DND-41 (cell line): ENCODE measurements at regions not wholly inside any gene's neighbourhood (a gene's known extent, or its start where the extent isn't known, plus 50 kb on each side); places are given as distances from the start of the nearest gene placed in this dataset.
"Not testable (repeated sequence)": the region's sequence is repeated elsewhere in the genome, so short reads cannot be mapped to it uniquely, and the experiment has no call there.

ENCODE experiments used
- ATAC-seq: fragments of 200-7000 bp; cut with Tn5 transposase; 3 replicates; pipeline ENCODE4 v1.9.1; 2021; ENCODE audit warnings: low read depth; ENCODE audit not compliant: insufficient read depth
- DNase-seq: peaks from one replicate; pipeline ENCODE4 v3.0.0-alpha.2; 2020
- H2AFZ ChIP-seq: 2 replicates; pipeline ENCODE4 v1.6.0; 2012; ENCODE audit warnings: low read depth, low read length
- H3K27ac ChIP-seq: 2 replicates; pipeline ENCODE4 v1.5.1; 2012; ENCODE audit warnings: low read length, inconsistent platforms
- H3K27me3 ChIP-seq: fragments of 200-600 bp; sonication (generic); 2 replicates; pipeline ENCODE4 v1.6.0; 2012; ENCODE audit warnings: low read length, mild to moderate bottlenecking, inconsistent platforms; ENCODE audit not compliant: insufficient read depth, poor library complexity
- H3K36me3 ChIP-seq: 2 replicates; pipeline ENCODE4 v1.5.1; 2012; ENCODE audit warnings: low read length, inconsistent platforms; ENCODE audit not compliant: insufficient read depth
- H3K4me1 ChIP-seq: 2 replicates; pipeline ENCODE4 v1.5.1; 2012; ENCODE audit warnings: mild to moderate bottlenecking, low read length; ENCODE audit not compliant: insufficient read depth
- H3K4me2 ChIP-seq: 2 replicates; pipeline ENCODE4 v1.6.0; 2012; ENCODE audit warnings: mild to moderate bottlenecking, moderate library complexity, low read length, inconsistent platforms; ENCODE audit not compliant: insufficient read depth
- H3K4me3 ChIP-seq, 2 experiments: fragments of 200-600 bp in 1 of 2; shearing (Covaris generic) in 1 of 2; 2 replicates each; pipeline ENCODE4 v1.5.1; 2012 to 2016; ENCODE audit warnings: inconsistent platforms in 2 of 2, low read length in 2 of 2, mild to moderate bottlenecking in 2 of 2, low read depth in 1 of 2, moderate library complexity in 1 of 2
- H3K79me2 ChIP-seq: 2 replicates; pipeline ENCODE4 v1.6.0; 2012; ENCODE audit warnings: low read length, inconsistent platforms; ENCODE audit not compliant: insufficient read depth
- H3K9ac ChIP-seq: 2 replicates; pipeline ENCODE4 v1.6.0; 2012; ENCODE audit warnings: low read depth, mild to moderate bottlenecking, inconsistent platforms, low read length, moderate library complexity
- H3K9me3 ChIP-seq: 2 replicates; pipeline ENCODE4 v1.5.1; 2012; ENCODE audit warnings: low read length, moderate library complexity, mild to moderate bottlenecking, inconsistent platforms; ENCODE audit not compliant: insufficient read depth, severe bottlenecking
- H4K20me1 ChIP-seq: 2 replicates; pipeline ENCODE4 v1.6.0; 2012; ENCODE audit warnings: low read length; ENCODE audit not compliant: insufficient read depth
- CTCF ChIP-seq: IDR thresholded peaks from 2 replicates; pipeline ENCODE4 v1.5.1; 2012; ENCODE audit warnings: borderline replicate concordance, low read length, moderate library complexity, mild to moderate bottlenecking; ENCODE audit not compliant: poor library complexity, severe bottlenecking; ENCODE audit errors: extremely low read depth
- EZH2 ChIP-seq: IDR thresholded peaks from 3 replicates; pipeline ENCODE4 v1.6.1; 2012; ENCODE audit warnings: borderline replicate concordance, low read depth, mild to moderate bottlenecking, moderate library complexity, low read length, inconsistent platforms; ENCODE audit not compliant: severe bottlenecking

- Histone ChIP-seq H2AFZ (no peak overlapping the region), H3K27me3 (no peaks in the 10 kb centered on the region), H3K9me3 (no peaks in the 10 kb centered on the region), H3K9ac (no peak overlapping the region), H3K4me2 (no peak overlapping the region), H3K27ac (no peak overlapping the region), H4K20me1 (no peaks in the 10 kb centered on the region), H3K4me1 (no peaks in the 10 kb centered on the region), H3K4me3 (no peak overlapping the region), H3K79me2 (no peaks in the 10 kb centered on the region), H3K36me3 (no peaks in the 10 kb centered on the region)
- DNase-seq (no peak), ATAC-seq (no peak)
- no peak for TF ChIP-seq EZH2
- no peak for TF ChIP-seq CTCF
These were observed 565.9 kb downstream of the RIT2 start for GRCh38 chr18:42549596-42549995.

- H3K27ac ChIP-seq, H3K4me3 ChIP-seq, H3K27me3 ChIP-seq, H4K20me1 ChIP-seq, H3K9me3 ChIP-seq, H3K79me2 ChIP-seq, H3K9ac ChIP-seq, DNase-seq, H3K36me3 ChIP-seq, ATAC-seq, H2AFZ ChIP-seq, H3K4me2 ChIP-seq, H3K4me1 ChIP-seq: not testable (repeated sequence)
These were observed 562.9 kb downstream of the RIT2 start for GRCh38 chr18:42552559-42552958.

- H3K4me3 ChIP-seq = no peak overlapping the region
- H2AFZ ChIP-seq = no peak overlapping the region
- no peak overlapping the region for H3K9ac ChIP-seq
- no peaks in the 10 kb centered on the region for H3K79me2 ChIP-seq
- no peak for DNase-seq
- no peak for TF ChIP-seq CTCF
- TF ChIP-seq EZH2 = no peak
- no peaks in the 10 kb centered on the region for H3K4me1 ChIP-seq
- H4K20me1 ChIP-seq = no peaks in the 10 kb centered on the region
- no peaks in the 10 kb centered on the region for H3K36me3 ChIP-seq
- no peak overlapping the region for H3K27ac ChIP-seq
- H3K4me2 ChIP-seq = no peak overlapping the region
- H3K9me3 ChIP-seq = no peaks in the 10 kb centered on the region
- no peak for ATAC-seq
- H3K27me3 ChIP-seq = no peaks in the 10 kb centered on the region
These were observed 556.3 kb downstream of the RIT2 start for GRCh38 chr18:42559069-42559690.

GRCh38 chr18:42561521-42561920 lies 554.0 kb downstream of the RIT2 start:
- ATAC-seq (no peak), DNase-seq (no peak)
- no peaks in the 10 kb centered on the region for H3K9me3 ChIP-seq
- no peaks in the 10 kb centered on the region for H3K36me3 ChIP-seq
- no peak overlapping the region for H3K9ac ChIP-seq
- TF ChIP-seq EZH2 (no peak), CTCF (no peak)
- H3K27ac ChIP-seq = no peak overlapping the region
- no peaks in the 10 kb centered on the region for H3K27me3 ChIP-seq
- no peak overlapping the region for H2AFZ ChIP-seq
- no peaks in the 10 kb centered on the region for H4K20me1 ChIP-seq
- no peak overlapping the region for H3K4me3 ChIP-seq
- no peaks in the 10 kb centered on the region for H3K4me1 ChIP-seq
- no peak overlapping the region for H3K4me2 ChIP-seq
- H3K79me2 ChIP-seq = no peaks in the 10 kb centered on the region
